ENCODE measurements at regions not wholly inside any gene's neighbourhood (a gene's known extent, or its start where the extent isn't known, plus 50 kb on each side); places are given as distances from the start of the nearest gene placed in this dataset.

GRCh38 chr6:54694928-54695532, 151.5 kb upstream of the FAM83B start:
- no peak overlapping the region for H3K9ac ChIP-seq (ENCODE audit: insufficient read length, low read depth)
- H3K36me3 ChIP-seq (ENCODE audit: insufficient read depth, insufficient read length, low read length) = no peaks in the 10 kb centered on the region
- no peak for DNase-seq (ENCODE audit: low read depth, low spot score)
- H3K4me3 ChIP-seq (ENCODE audit: insufficient read length, low read depth) = no peak overlapping the region
- no peaks in the 10 kb centered on the region for H3K9me3 ChIP-seq (ENCODE audit: insufficient read depth, low read length)
- H3K27me3 ChIP-seq (ENCODE audit: insufficient read depth, insufficient read length) = peaks cover 66% of the 10 kb centered on the region
- no peak for TF ChIP-seq SUZ12 (IDR thresholded peaks at IDR 0.05; ENCODE audit: extremely low read depth, insufficient read depth, insufficient read length)
- no peak for TF ChIP-seq YY1 (IDR thresholded peaks at IDR 0.05; ENCODE audit: insufficient read depth, insufficient read length)
- no peak for TF ChIP-seq ZNF274 (IDR thresholded peaks at IDR 0.05; ENCODE audit: low read depth, low read length)
- no peaks in the 10 kb centered on the region for H3K4me1 ChIP-seq (ENCODE audit: insufficient read depth, insufficient read length)

- peaks cover 59% of the 10 kb centered on the region for H3K27me3 ChIP-seq (ENCODE audit: insufficient read depth, insufficient read length)
- no peaks in the 10 kb centered on the region for H3K4me1 ChIP-seq (ENCODE audit: insufficient read depth, insufficient read length)
- TF ChIP-seq YY1 (IDR thresholded peaks at IDR 0.05; ENCODE audit: insufficient read depth, insufficient read length) = no peak
- TF ChIP-seq SUZ12 (IDR thresholded peaks at IDR 0.05; ENCODE audit: extremely low read depth, insufficient read depth, insufficient read length) = no peak
- no peak for TF ChIP-seq ZNF274 (IDR thresholded peaks at IDR 0.05; ENCODE audit: low read depth, low read length)
- no peak for DNase-seq (ENCODE audit: low read depth, low spot score)
- H3K36me3 ChIP-seq (ENCODE audit: insufficient read depth, insufficient read length, low read length) = no peaks in the 10 kb centered on the region
- H3K9me3 ChIP-seq (ENCODE audit: insufficient read depth, low read length) = no peaks in the 10 kb centered on the region
- no peak overlapping the region for H3K4me3 ChIP-seq (ENCODE audit: insufficient read length, low read depth)
- no peak overlapping the region for H3K9ac ChIP-seq (ENCODE audit: insufficient read length, low read depth)
These were observed 150.8 kb upstream of the FAM83B start for GRCh38 chr6:54695815-54696214.

DNA sequence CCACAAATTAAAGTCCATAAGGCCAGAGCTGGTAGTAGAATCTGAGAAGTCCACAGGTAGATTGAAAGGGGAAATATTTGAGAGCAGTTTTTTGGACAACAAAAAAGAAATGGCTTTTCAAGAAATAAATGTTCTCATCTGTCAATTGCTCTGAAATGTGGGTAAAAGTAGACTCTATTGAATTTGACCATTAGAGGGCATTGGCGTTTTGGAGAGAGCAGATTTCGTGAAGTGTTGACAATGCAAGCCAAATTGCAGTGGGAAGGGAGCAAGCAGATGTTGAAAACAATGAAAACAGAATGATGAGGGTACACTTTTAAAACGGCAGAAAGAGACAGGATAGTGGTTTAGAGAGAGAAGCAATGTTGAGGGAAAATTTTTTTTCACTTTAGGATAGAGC, 149.1 kb upstream of the FAM83B start:
- Histone ChIP-seq H3K36me3 (ENCODE audit: insufficient read depth, insufficient read length, low read length) (no peaks in the 10 kb centered on the region), H3K4me1 (ENCODE audit: insufficient read depth, insufficient read length) (no peaks in the 10 kb centered on the region), H3K9me3 (ENCODE audit: insufficient read depth, low read length) (no peaks in the 10 kb centered on the region), H3K9ac (ENCODE audit: insufficient read length, low read depth) (no peak overlapping the region), H3K4me3 (ENCODE audit: insufficient read length, low read depth) (no peak overlapping the region), H3K27me3 (ENCODE audit: insufficient read depth, insufficient read length) (peaks cover 45% of the 10 kb centered on the region)
- no peak for TF ChIP-seq SUZ12 (IDR thresholded peaks at IDR 0.05; ENCODE audit: extremely low read depth, insufficient read depth, insufficient read length)
- TF ChIP-seq ZNF274 (IDR thresholded peaks at IDR 0.05; ENCODE audit: low read depth, low read length) = no peak
- TF ChIP-seq YY1 (IDR thresholded peaks at IDR 0.05; ENCODE audit: insufficient read depth, insufficient read length) = no peak
- no peak for DNase-seq (ENCODE audit: low read depth, low spot score)

GRCh38 chr6:54698974-54699373, 147.6 kb upstream of the FAM83B start:
- Histone ChIP-seq H3K27me3 (ENCODE audit: insufficient read depth, insufficient read length) (peaks cover 32% of the 10 kb centered on the region), H3K4me1 (ENCODE audit: insufficient read depth, insufficient read length) (no peaks in the 10 kb centered on the region), H3K9me3 (ENCODE audit: insufficient read depth, low read length) (no peaks in the 10 kb centered on the region), H3K9ac (ENCODE audit: insufficient read length, low read depth) (no peak overlapping the region), H3K36me3 (ENCODE audit: insufficient read depth, insufficient read length, low read length) (no peaks in the 10 kb centered on the region), H3K4me3 (ENCODE audit: insufficient read length, low read depth) (no peak overlapping the region)
- TF ChIP-seq SUZ12 (IDR thresholded peaks at IDR 0.05; ENCODE audit: extremely low read depth, insufficient read depth, insufficient read length) (no peak), YY1 (IDR thresholded peaks at IDR 0.05; ENCODE audit: insufficient read depth, insufficient read length) (no peak), ZNF274 (IDR thresholded peaks at IDR 0.05; ENCODE audit: low read depth, low read length) (no peak)
- no peak for DNase-seq (ENCODE audit: low read depth, low spot score)

- Histone ChIP-seq H3K27me3 (ENCODE audit: insufficient read depth, insufficient read length) (peaks cover 20% of the 10 kb centered on the region), H3K4me3 (ENCODE audit: insufficient read length, low read depth) (no peak overlapping the region), H3K9me3 (ENCODE audit: insufficient read depth, low read length) (no peaks in the 10 kb centered on the region), H3K4me1 (ENCODE audit: insufficient read depth, insufficient read length) (no peaks in the 10 kb centered on the region), H3K9ac (ENCODE audit: insufficient read length, low read depth) (no peak overlapping the region), H3K36me3 (ENCODE audit: insufficient read depth, insufficient read length, low read length) (no peaks in the 10 kb centered on the region)
- DNase-seq (ENCODE audit: low read depth, low spot score) = no peak
- TF ChIP-seq YY1 (IDR thresholded peaks at IDR 0.05; ENCODE audit: insufficient read depth, insufficient read length) (no peak), ZNF274 (IDR thresholded peaks at IDR 0.05; ENCODE audit: low read depth, low read length) (no peak), SUZ12 (IDR thresholded peaks at IDR 0.05; ENCODE audit: extremely low read depth, insufficient read depth, insufficient read length) (no peak)
These were observed 146.4 kb upstream of the FAM83B start for GRCh38 chr6:54700158-54700557.

GRCh38 chr6:54702772-54703171, 143.8 kb upstream of the FAM83B start:
- Histone ChIP-seq H3K9ac (ENCODE audit: insufficient read length, low read depth) (no peak overlapping the region), H3K4me1 (ENCODE audit: insufficient read depth, insufficient read length) (no peaks in the 10 kb centered on the region), H3K27me3 (ENCODE audit: insufficient read depth, insufficient read length) (no peaks in the 10 kb centered on the region), H3K9me3 (ENCODE audit: insufficient read depth, low read length) (no peaks in the 10 kb centered on the region), H3K4me3 (ENCODE audit: insufficient read length, low read depth) (no peak overlapping the region), H3K36me3 (ENCODE audit: insufficient read depth, insufficient read length, low read length) (no peaks in the 10 kb centered on the region)
- TF ChIP-seq ZNF274 (IDR thresholded peaks at IDR 0.05; ENCODE audit: low read depth, low read length) (no peak), SUZ12 (IDR thresholded peaks at IDR 0.05; ENCODE audit: extremely low read depth, insufficient read depth, insufficient read length) (no peak), YY1 (IDR thresholded peaks at IDR 0.05; ENCODE audit: insufficient read depth, insufficient read length) (no peak)
- no peak for DNase-seq (ENCODE audit: low read depth, low spot score)

GRCh38 chr6:54706391-54706790, 140.2 kb upstream of the FAM83B start:
- Histone ChIP-seq H3K27me3 (ENCODE audit: insufficient read depth, insufficient read length) (no peaks in the 10 kb centered on the region), H3K9me3 (ENCODE audit: insufficient read depth, low read length) (no peaks in the 10 kb centered on the region), H3K9ac (ENCODE audit: insufficient read length, low read depth) (no peak overlapping the region), H3K4me3 (ENCODE audit: insufficient read length, low read depth) (no peak overlapping the region), H3K36me3 (ENCODE audit: insufficient read depth, insufficient read length, low read length) (no peaks in the 10 kb centered on the region), H3K4me1 (ENCODE audit: insufficient read depth, insufficient read length) (no peaks in the 10 kb centered on the region)
- TF ChIP-seq ZNF274 (IDR thresholded peaks at IDR 0.05; ENCODE audit: low read depth, low read length) = no peak
- TF ChIP-seq SUZ12 (IDR thresholded peaks at IDR 0.05; ENCODE audit: extremely low read depth, insufficient read depth, insufficient read length) = no peak
- TF ChIP-seq YY1 (IDR thresholded peaks at IDR 0.05; ENCODE audit: insufficient read depth, insufficient read length) = no peak
- no peak for DNase-seq (ENCODE audit: low read depth, low spot score)

All from NT2/D1 (cell line).